Kidney glomerular epithelial cell (primary cell): ENCODE measurements at regions not wholly inside any gene's neighbourhood (a gene's known extent, or its start where the extent isn't known, plus 50 kb on each side); places are given as distances from the start of the nearest gene placed in this dataset.
"Not testable (repeated sequence)": the region's sequence is repeated elsewhere in the genome, so short reads cannot be mapped to it uniquely, and the experiment has no call there.

Source experiments
- DNase-seq: peaks from one replicate; lab custom pipeline; 2025; lab: John Stamatoyannopoulos, UW

DNA sequence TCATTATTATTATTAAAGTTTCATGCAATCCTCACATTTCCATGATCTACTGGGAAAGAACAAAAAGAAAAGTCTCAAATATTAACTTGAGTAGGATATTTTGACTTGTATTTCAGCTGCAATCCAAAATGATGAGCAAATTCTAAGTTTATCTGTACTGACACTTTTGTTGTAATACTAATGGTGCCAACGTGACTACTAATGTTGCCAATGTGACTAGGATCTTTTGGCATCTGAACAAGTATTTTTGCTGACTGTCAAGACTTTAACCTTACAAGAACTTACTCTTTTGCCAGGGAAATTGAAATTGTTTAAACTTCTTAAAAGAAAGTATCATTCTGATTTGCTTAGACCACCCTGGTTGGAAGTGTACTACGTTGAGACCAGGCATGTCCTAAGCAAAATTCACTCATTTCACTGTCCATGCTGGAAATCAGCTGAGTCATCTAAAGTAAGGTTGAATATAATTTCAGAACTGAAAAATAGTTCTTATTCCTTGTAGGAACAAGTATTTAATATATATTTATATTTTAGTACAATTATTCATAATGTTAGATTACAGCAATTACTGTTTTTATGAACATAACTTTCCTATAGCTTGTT lies 78.5 kb upstream of the LYZL1 start:
- no peak for DNase-seq

DNA sequence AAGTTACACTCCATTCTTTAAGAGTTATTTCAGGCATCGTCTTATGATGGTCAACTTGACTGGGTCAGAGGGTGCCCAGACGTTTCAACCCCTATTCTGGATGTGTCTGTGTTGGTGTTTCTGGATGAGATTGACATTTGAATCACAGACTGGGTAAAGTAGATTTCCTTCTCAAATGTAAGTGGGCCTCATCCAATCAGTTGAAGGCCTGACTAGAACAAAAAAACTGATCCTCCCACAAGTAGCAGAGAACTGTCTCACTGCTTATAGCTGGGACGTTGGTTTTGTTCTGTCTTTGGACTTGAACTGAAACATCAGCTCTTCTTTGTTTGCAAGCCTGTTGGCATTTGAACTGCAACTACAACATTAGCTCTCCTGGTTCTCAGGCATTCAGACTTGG lies 76.3 kb upstream of the LYZL1 start:
- no peak for DNase-seq

DNA sequence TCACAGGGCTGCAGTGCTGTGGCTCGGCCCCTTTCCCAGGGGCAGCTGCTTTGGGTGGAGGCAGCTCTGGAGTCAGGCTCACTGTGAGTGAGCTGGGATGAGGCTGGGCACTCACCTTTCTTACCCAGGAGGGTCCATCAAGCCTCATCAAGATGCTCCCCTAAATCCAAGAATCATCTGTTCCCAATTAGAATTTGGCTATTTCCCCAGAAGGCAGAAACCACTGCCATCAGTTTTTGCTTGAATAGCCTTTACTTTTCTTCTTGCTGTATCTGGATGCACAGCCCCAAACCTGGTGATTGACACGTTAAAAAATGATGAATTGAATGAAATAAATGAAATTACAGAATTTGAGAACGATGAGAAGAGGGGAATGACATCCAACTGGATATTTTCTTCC lies 74.3 kb upstream of the LYZL1 start:
- no peak for DNase-seq

DNA sequence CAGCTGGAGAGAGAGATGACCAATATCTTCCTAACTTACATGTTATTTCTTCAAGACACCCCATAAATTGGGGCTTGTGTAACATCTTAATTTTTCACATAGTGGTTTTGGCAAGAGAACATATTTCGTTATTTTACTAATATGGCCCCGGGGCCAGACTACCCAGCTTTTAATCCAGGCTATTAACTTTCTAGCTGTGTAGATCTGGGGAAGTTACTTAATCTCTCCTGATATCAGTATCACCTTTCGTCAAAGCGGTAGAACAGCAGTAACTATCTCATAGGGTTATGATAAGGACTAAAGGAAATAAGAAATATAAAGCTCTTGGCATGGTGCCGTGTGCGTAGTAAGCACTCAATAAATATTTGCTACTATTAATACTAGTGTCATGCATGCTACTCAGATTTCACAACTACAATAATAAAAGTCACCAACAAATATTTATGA lies 71.6 kb upstream of the LYZL1 start:
- DNase-seq, result no peak

DNA sequence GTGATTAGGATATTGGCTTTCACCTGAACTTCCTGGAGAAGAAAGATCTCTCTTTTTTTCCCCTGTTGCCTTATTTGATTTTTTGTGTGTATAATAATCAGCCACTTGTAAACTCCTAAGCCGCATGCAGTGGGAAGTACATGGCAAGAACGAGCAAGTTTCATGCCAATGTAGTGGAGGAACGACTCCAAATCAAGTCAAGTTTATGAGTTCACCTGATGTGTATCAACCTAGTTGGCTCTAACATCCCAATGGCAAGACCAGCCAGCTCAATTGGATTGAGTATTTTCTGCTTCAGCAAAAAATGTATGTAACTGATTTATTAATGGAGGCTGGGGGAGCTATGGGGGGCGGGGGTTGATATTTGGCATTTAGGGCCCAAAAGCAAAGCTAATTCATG lies 65.5 kb upstream of the LYZL1 start:
- DNase-seq, result no peak

DNA sequence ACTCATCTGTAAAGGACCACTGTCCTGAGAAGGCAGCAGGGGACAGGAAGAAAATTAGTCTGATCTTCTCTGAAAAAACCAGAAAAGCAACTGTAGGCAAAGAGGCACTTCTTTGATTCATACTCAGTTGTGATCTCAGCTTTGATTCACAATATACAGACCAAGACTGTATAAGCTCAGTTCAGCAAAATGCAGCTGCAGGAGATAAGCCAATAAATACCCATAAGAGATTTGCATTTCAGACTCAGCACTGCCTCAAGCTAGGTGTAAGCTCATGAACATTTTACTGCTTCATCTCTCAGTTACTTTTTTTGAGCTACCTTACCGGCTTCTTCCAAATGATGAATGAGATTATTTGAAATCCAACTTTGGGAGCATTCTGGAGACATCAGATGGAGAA lies 64.2 kb upstream of the LYZL1 start:
- no peak for DNase-seq

DNA sequence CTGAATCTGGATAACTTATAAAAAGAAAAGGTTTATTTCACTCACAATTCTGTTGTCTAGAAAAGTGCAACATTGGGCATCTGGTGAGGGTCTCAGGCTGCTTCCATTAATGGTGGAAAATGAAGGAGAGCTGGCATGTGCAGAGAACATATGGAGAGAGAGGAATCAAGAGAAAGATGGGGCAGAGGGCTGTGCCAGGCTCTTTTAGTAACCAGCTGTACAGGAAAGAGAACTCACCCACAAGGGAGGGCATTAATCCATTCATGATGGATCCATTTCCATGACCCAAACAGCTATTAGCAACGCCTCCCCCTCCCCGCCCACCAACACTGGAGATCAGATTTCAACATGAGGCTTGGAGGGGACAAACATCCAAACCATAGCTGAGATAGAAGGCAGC lies 61.7 kb upstream of the LYZL1 start:
- DNase-seq, result no peak

DNA sequence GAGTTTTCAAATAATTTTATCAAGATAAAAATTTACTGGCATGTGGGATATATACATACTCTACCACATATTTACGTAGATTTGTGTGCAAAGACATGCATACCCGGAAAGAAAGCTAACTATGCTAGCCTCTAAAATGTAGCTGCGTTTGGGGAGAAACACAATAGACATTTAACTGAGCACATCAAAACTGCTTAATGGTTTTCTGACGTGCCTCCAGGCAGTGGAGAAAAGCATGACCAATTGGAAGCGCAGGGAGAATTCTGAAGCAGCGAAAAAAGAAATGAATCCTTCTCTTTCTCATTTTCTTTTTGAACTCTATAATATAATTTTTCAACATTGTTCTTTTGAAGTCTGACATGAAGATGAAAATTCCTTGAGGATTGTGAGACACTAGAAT lies 60.3 kb upstream of the LYZL1 start:
- DNase-seq, result no peak

DNA sequence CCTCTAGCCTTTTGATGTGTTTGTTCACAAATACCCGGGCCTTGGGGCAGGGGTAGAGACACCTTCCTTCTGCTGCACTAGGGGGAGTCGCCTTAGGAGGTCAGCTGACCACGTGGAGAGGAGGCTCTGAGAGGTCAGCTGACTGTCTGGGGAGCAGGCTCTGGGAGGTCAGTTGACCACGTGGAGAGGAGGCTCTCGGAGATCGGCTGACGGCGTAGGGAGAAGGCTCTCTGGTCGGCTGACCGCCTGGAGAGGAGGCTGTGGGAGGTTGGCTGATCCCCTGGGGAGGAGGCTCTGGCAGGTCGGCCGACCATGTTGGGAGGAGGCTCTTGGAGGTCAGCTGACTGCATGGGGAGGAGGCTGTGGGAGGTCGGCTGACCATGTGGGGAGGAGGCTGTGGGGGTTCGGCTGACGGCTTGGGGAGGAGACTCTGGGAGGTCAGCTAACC lies 59.6 kb upstream of the LYZL1 start:
- DNase-seq, result no peak

DNA sequence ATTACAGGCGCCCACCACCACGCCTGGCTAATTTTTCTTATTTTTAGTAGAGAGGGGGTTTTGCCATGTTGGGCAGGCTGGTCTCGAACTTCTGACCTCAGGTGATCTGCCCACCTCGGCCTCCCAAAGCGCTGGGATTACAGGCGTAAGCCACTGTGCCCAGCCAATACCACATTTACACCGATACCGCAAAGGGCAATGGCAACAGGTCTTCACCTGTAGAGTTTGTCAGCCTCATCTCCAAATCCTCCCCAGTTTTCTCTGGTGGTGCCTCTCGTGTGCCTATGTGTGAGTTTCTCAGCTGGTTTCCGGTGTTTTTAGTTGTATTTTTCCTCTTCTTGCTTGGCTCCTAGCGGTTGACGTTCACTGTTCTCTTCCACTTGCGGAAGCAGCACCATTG lies 52.0 kb upstream of the LYZL1 start:
- DNase-seq, result not testable (repeated sequence)

DNA sequence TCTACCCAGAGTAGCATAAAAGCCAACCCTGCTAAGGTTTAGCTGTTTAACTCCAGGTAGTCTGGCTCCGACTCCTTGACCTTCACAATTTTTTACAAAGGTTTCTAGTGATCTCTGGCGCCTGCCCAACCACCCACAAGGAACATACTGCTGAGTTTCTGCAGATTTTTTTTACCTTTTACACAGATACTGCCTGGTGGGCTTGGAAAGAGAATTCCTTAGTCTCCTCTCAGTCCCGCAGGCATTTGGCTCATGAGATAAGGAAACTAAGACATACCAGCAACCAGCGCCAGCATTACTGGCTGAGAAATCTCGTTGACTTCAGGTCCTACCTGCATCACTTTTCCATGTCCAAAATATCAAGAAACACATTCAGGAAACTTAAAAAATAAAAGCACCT lies 51.1 kb upstream of the LYZL1 start:
- no peak for DNase-seq

DNA sequence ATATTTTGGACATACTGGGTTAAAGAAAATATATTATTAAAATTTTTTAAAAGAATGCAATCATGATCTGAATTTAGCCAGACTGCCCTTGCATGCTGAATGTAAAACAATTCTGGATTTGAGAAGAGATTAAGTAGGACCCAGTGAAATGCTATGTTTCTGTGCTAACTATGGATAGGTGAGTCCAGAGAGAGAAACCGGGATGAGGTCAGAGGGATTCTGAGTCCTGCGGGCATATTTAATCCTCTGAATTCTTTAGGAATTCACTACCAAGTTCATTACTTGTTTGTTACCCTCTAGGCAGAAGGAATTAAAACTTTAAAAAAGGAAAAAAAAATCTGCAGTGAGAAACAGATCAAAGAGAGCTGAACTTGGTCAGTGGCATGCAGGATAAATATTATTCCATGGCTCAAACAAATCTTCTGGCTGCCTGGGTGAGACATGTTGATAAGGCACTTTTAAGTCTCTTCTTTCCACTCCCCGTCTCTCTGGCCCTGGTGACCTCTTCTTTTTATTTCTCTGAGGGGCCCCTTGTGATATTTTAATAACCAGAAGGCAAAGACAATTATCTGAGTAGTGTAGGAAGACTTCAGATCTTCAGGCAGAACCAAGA lies 50.2 kb upstream of the LYZL1 start:
- no peak for DNase-seq
